GM12892 (cell line): ENCODE measurements at regions not wholly inside any gene's neighbourhood (a gene's known extent, or its start where the extent isn't known, plus 50 kb on each side); places are given as distances from the start of the nearest gene placed in this dataset.

Experiments
- POLR2A ChIP-seq: IDR thresholded peaks from 2 replicates; pipeline ENCODE4 v1.6.1; 2011; ENCODE audit warnings: low read depth, low read length, control low read depth
- POLR2AphosphoS5 ChIP-seq: IDR thresholded peaks from 2 replicates; pipeline ENCODE4 v1.6.1; 2011; ENCODE audit warnings: low read depth, low read length, control low read depth

- TF ChIP-seq POLR2A (no peak), POLR2AphosphoS5 (no peak)
Observed at GRCh38 chr5:3251784-3252183, 343.8 kb upstream of the IRX1 start.
